ENCODE measurements at regions not wholly inside any gene's neighbourhood (a gene's known extent, or its start where the extent isn't known, plus 50 kb on each side); places are given as distances from the start of the nearest gene placed in this dataset.

GRCh38 chr9:99294850-99295461 is 72.9 kb downstream of the SEC61B start:
- TF ChIP-seq CTCF (IDR thresholded peaks at IDR 0.05): no peak
- Histone ChIP-seq H3K9me3 (ENCODE audit: control insufficient read depth, low read length) (no peaks in the 10 kb centered on the region), H3K36me3 (ENCODE audit: control insufficient read depth, insufficient read depth, low read length) (no peaks in the 10 kb centered on the region), H3K27me3 (ENCODE audit: control insufficient read depth, insufficient read depth, low read length) (no peaks in the 10 kb centered on the region), H3K4me1 (no peaks in the 10 kb centered on the region), H3K4me3 (ENCODE audit: low read depth, low read length) (no peak overlapping the region), H3K4me2 (ENCODE audit: low read length) (no peak overlapping the region), H2AFZ (no peak overlapping the region), H3K27ac (no peak overlapping the region), H3K79me2 (no peaks in the 10 kb centered on the region), H3K9ac (no peak overlapping the region)

DNA sequence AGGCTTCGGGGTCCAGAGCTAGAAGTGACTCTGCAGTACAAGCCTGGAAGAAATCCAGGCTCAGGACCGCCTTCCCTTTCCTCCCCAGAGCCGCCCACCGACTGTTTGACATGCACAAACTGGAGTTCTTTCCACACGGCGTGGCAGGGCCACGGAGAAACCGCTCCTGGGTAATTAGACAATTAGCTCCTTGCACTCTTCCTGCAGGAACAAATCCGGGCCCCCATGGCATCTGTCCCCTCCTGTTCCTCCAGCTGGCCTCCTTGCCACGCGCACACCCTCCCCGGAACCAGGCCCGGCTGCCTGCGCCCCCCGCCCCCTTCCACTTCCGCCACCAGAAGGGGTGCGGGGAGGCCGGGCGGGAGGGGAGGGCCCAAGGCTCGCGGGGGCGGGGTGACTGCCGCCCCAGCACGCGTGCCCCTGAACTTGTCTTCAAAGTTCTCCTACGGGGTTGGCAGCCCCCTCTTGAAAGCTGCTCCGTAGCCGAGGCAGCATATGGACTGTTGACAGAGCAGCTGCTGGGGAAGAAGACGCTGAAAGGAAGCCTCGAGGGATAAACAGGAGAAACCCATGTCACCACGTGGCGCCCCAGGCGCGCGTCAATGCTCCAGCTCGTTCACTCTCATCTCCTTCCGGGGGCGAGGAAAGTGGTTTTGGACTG is 74.3 kb downstream of the SEC61B start:
- H3K4me3 ChIP-seq (ENCODE audit: low read depth, low read length): peak overlapping the region; percentile 7

GRCh38 chr9:99298614-99299013 is 76.5 kb downstream of the SEC61B start:
- H3K36me3 ChIP-seq (ENCODE audit: control insufficient read depth, insufficient read depth, low read length): no peaks in the 10 kb centered on the region
- no peaks in the 10 kb centered on the region for H3K79me2 ChIP-seq
- no peak overlapping the region for H2AFZ ChIP-seq
- H3K4me1 ChIP-seq: no peaks in the 10 kb centered on the region
- H3K9me3 ChIP-seq (ENCODE audit: control insufficient read depth, low read length): no peaks in the 10 kb centered on the region
- H3K4me2 ChIP-seq (ENCODE audit: low read length): no peak overlapping the region
- H3K9ac ChIP-seq: no peak overlapping the region
- H3K27me3 ChIP-seq (ENCODE audit: control insufficient read depth, insufficient read depth, low read length): no peaks in the 10 kb centered on the region
- H3K4me3 ChIP-seq (ENCODE audit: low read depth, low read length): no peak overlapping the region
- no peak overlapping the region for H3K27ac ChIP-seq
- no peak for TF ChIP-seq CTCF (IDR thresholded peaks at IDR 0.05)

More for the DNA sequence above, 74.3 kb downstream of the SEC61B start:
- H3K9ac ChIP-seq: no peak overlapping the region
- peak overlapping the region; percentile 23 for H3K4me2 ChIP-seq (ENCODE audit: low read length)
- no peak for TF ChIP-seq CTCF (IDR thresholded peaks at IDR 0.05)
- no peaks in the 10 kb centered on the region for H3K4me1 ChIP-seq
- no peaks in the 10 kb centered on the region for H3K36me3 ChIP-seq (ENCODE audit: control insufficient read depth, insufficient read depth, low read length)
- no peaks in the 10 kb centered on the region for H3K27me3 ChIP-seq (ENCODE audit: control insufficient read depth, insufficient read depth, low read length)
- no peak overlapping the region for H2AFZ ChIP-seq
- H3K79me2 ChIP-seq: no peaks in the 10 kb centered on the region
- H3K9me3 ChIP-seq (ENCODE audit: control insufficient read depth, low read length): no peaks in the 10 kb centered on the region
- no peak overlapping the region for H3K27ac ChIP-seq

DNA sequence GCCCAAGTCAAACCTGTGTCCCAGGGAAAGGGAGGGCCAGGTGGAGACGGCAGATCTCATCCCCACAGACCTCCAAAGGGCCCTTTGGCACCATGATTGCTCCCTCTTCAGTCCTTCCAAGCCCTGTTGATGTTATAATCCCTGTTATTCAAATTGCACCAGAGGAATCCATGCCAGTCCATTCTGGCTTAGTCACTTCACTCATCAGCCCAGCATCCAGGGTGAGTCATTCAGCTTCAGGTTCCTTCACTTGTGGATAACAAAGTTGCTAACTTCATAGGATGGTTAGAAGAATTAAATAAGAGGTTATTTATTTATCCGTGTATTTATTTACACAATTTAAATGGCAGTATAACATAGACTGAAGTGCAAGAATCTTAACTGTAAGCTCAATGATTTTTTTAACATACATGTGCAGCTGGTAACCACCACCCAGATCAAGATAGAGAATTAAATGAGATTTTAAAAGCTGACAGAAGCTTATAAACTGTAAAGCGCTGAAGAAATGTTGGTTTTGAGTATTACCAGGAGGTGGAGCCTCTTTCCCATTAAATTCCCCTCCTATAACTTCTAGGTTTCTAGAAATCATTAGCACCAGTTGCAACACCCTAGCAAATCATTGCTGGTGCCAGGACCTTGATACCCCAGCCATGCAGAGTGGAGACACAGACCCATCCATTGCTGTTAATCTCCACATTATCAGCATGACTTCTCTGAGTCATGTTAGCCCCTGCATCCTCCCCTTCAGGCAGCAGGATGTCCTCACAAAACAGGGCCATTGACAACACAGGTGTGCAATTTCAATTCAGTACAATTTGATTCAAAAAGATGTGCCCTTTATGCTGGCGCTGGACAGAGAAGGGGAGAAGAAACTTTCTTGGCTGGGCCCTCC is 77.4 kb downstream of the SEC61B start:
- no peak for TF ChIP-seq CTCF (IDR thresholded peaks at IDR 0.05)
- no peaks in the 10 kb centered on the region for H3K4me1 ChIP-seq
- no peak overlapping the region for H3K27ac ChIP-seq
- H3K9me3 ChIP-seq (ENCODE audit: control insufficient read depth, low read length): no peaks in the 10 kb centered on the region
- no peaks in the 10 kb centered on the region for H3K79me2 ChIP-seq
- no peaks in the 10 kb centered on the region for H3K36me3 ChIP-seq (ENCODE audit: control insufficient read depth, insufficient read depth, low read length)
- no peak overlapping the region for H3K4me2 ChIP-seq (ENCODE audit: low read length)
- no peak overlapping the region for H2AFZ ChIP-seq
- H3K9ac ChIP-seq: no peak overlapping the region
- no peaks in the 10 kb centered on the region for H3K27me3 ChIP-seq (ENCODE audit: control insufficient read depth, insufficient read depth, low read length)
- H3K4me3 ChIP-seq (ENCODE audit: low read depth, low read length): no peak overlapping the region

Data from parathyroid adenoma (tissue), 2 donors.